Activated CD4-positive, CD25-positive, alpha-beta regulatory T cell treated with anti-CD3 and anti-CD28 coated beads, Interleukin-2, amount 50 U/mL, for 16 hours (primary cell): ENCODE measurements at regions not wholly inside any gene's neighbourhood (a gene's known extent, or its start where the extent isn't known, plus 50 kb on each side); places are given as distances from the start of the nearest gene placed in this dataset.

Experiments
- DNase-seq: peaks from one replicate; pipeline ENCODE4 v3.0.0-alpha.2; 2020; ENCODE audit warnings: low read depth, low spot score

- DNase-seq: no peak
Measured at GRCh38 chr17:72208832-72209231, 88.0 kb downstream of the SOX9 start.

GRCh38 chr17:72212041-72212440 lies 91.2 kb downstream of the SOX9 start:
- no peak for DNase-seq

- DNase-seq: no peak
Measured at GRCh38 chr17:72215490-72215889, 94.7 kb downstream of the SOX9 start.

DNA sequence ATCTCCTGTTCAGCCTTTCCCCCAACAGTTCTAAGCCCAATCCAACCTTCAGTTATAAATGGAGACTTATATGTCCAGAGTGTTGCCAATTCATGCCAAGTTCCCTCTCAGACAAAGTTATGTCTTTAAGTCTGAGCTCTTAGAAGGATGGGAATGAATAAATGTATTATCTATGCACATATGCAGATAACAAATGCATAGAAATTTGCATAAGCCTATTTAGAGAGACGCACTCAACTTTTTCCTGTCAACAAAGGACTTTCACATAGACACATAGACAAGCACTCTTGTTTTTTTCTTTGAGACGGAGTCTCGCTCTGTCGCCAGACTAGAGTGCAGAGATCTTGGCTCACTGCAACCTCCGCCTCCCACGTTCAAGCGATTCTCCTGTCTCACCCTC lies 95.1 kb downstream of the SOX9 start:
- DNase-seq: no peak

GRCh38 chr17:72219137-72219823 lies 98.5 kb downstream of the SOX9 start:
- DNase-seq: no peak

DNA sequence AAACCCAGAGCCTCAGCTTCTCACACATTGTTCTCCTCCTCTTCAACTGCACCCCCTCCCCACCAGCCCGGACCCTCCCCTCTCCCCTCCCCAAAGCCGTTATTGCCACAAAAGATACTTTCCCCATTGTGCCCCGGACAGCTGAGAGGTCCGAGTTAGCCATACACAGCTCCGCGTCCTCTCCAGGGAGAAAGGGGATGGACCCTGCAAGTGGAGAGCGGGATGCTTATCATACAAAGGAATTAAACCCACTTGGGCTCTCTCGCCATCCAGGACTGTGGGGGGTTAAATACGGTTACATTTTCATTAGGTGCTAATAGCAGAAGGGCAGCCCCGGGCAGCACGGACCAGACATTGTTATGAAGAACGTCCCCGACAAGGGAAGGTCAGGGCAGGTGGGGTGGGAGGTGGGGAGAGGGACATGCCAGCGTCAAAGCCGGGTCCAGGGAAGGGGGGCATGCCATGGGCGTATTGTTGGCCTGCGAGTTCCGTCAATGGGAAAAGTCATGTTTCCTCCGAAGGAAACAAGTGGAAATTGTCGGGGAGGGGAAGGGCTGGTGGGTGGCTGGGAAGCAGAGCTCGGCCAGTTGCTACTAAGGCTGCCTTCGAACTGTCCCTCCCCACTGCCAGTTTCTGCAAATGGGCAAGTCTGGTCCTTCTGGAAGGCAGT lies 99.1 kb downstream of the SOX9 start:
- DNase-seq: no peak

DNA sequence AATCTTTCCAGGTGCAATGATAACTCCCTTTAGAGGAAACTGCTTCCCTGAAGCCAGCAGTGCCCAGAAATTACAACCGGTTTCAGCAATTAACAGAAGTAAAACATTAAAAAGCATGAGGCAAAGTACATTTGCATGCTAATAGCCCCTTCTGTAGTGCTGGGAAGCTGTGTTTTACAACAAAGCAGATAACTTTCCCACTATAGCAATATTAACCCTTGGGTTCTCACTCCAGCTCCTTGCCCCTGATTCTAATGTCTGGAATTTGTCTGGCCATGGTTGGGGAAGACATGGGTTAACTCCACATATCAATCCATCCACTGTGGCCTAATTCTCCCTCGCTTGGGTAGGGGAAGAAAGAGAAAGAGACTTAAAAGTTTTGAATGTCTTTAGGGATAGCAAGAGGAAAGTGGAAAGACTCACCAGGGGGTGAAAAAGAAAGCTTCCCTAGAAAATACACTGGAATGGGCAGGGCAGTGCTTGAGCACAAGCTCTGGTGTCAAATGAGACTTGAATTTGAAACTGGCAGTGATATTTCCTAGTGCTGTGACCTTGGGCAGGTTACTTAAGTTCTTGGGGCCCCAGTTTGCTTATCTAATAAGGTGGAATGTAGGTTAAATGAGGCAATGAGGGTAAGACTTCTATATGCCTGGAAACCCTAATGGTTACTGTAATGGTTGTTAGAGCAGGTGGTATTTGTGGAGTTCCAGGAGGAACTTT lies 102.0 kb downstream of the SOX9 start:
- no peak for DNase-seq

GRCh38 chr17:72223866-72224291 lies 103.1 kb downstream of the SOX9 start:
- DNase-seq: no peak

GRCh38 chr17:72226322-72226721 lies 105.5 kb downstream of the SOX9 start:
- no peak for DNase-seq

DNA sequence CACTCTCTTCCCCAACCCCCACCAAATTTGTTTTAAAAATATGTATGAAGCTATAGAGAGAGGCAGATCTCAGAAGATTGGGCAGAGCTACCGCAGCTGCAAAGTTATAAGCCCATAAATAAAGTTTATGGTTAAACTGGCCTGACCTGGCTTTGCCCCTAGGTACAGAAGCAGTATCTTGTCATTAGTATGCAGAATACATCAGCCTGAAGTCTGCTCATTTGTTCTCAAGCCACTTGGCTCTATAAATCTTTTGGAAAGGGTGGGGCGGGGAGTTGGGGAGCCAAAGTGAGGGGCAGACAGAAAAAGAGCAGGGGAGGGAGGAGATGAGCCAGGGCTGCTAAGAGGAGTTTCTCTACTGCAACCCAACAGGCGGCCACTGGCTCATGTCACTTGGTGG lies 113.2 kb downstream of the SOX9 start:
- no peak for DNase-seq

- no peak for DNase-seq
Measured at GRCh38 chr17:72234985-72235384, 114.2 kb downstream of the SOX9 start.

- no peak for DNase-seq
Measured at GRCh38 chr17:72236980-72237633, 116.3 kb downstream of the SOX9 start.

DNA sequence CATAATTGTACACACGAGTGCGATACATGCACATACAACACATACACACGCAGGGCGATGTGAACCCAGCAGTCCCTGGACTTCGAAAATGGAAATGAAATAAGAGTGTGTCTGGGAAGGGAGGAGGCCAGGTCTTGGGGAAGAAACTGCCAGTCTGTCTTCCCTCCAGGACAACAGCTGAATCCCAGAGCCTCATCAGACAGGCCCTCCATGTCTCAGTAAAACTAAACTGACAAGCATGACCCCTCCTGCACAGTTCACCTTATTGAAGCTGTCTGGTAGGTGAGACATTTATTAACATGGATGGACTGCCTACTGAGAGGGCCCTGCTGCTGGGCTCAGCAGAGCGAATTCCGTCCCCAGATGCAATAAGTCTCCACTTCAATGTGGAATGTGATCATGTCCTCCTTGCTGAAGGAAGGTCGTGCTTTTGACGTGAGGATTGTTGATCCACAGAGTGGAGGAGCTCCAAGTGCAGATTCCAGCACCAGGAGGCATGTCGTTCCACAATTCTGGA lies 117.4 kb downstream of the SOX9 start:
- DNase-seq: no peak

- DNase-seq: no peak
Measured at GRCh38 chr17:72239548-72239947, 118.7 kb downstream of the SOX9 start.

DNA sequence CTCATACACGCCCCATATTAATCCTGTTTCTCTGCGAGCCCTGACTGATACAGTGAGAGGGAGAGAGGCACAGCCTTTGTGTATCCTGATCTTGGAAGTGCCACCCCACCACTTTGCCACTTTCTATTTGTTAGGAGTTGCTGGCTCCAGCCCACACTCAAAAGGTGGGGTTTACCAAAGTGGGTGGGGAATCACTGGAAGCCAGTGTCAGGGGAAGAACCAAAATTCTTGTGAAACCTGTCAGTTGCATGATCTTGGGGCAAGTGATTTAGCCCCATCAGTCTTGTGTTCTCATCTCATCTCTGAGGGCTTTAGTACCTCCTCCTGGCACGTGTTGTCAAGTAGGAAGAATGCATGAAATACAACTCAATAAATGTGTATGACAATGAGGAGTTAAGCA lies 119.5 kb downstream of the SOX9 start:
- no peak for DNase-seq

- DNase-seq: no peak
Measured at GRCh38 chr17:72244494-72244893, 123.7 kb downstream of the SOX9 start.

DNA sequence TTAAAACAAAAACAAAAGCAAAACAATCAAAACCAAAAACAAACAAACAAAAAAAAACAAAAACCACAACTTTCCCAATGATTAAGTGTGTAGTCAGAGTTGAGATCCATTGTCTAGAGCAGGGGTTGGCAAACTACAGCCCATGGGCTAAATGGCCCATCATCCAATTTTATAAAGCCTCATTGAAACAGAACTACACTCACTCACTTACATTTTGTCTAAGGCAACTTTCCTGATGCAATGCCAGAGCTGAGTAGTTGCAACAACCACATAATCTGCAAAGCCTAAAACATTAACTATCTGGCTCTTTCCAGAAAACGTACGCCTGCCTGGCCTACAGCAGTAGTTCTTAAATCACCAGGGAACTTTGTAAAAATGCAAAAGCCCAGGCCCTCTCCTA lies 124.1 kb downstream of the SOX9 start:
- DNase-seq: no peak

GRCh38 chr17:72249441-72249840 lies 128.6 kb downstream of the SOX9 start:
- DNase-seq: no peak

DNA sequence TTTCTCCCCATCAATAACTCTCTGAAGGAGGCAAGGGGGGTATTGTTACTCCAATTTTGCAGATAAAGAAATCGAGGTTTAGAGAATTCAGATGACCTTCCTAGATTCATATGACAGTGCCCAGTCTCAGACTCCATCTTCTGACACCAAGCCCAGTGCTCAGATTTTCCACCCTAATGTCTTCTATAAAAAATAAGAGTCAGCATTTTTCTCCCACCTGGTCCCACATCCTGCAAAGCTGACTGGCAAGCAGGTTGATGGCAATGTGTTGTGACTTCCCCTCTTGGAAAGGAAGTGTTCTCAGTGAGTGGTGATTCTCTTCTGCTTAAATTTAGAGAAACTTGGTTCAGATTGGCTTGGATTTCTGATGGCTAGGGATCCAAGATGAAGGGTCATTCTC lies 129.4 kb downstream of the SOX9 start:
- no peak for DNase-seq

DNA sequence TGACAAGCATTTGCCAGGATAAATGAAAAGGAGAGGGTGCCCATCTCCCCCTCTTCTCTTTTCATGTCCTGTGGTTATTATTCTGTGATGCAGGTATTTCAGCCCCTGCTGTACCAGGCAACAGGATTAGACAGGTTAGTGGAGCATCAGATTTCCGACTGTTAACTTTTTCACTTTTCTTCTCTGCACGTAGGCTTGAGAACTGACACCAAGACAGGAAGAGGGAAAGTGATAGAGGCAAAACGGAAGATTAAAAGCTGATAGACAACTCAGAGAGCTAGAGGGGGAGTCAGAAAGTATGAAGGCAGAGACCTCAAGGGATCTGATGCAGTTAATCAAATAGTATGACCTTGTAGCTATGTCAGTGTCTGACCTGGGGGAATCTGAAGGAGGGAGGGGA lies 132.8 kb downstream of the SOX9 start:
- DNase-seq: no peak

DNA sequence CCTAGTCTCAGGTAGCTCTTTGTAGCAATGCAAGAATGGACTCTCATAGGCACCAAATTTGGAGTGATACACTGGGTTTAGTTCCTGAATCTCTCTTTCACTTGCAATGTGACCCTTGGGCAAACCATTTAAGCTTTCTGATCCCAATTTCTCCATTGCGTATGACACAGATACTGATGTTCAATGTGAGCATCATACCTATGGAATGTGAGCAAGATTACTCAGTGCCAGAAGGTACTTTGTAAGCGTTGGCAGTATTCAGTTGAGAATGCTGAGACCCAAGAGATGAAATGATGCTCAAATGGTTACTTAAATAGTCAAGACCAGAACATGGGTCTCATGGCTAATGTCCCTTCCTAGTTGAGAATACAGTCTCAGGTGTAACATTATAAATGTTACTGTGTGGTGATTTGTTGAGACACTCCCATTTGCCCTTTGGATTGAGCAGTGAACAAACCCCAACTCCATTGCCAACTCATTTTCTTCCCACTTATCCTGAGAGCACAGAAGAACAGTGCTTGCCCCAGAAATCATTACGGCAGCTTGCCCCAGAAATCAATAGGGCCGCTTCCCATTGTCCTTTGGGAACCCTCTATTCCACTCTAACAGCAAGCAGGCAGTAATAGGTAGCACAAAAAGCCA lies 134.1 kb downstream of the SOX9 start:
- no peak for DNase-seq

DNA sequence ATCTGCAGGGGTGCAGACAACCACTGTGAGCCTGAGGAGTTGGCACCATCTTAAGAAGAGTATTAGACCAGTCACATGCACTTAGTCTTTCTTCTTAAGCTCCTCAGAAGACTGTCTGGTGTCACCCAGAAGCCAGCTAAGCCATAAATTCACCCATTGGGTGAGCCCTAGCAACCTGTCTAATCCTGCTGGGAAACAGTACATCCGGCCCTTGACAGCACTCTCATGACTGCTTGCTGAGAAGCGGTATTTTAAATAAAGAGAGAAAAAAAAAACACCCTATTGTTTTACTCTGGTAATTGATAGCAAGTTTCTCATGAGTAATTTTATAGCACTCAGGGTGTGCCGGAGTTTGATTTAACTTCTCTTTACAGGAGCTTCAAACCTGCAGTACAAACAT lies 134.7 kb downstream of the SOX9 start:
- no peak for DNase-seq
